ENCODE measurements at regions not wholly inside any gene's neighbourhood (a gene's known extent, or its start where the extent isn't known, plus 50 kb on each side); places are given as distances from the start of the nearest gene placed in this dataset.

- H3K27me3 Mint-ChIP-seq, result peaks cover 21% of the 10 kb centered on the region
- no peaks in the 10 kb centered on the region for H3K36me3 Mint-ChIP-seq
- H3K4me3 Mint-ChIP-seq, result no peak overlapping the region
- H3K4me1 Mint-ChIP-seq, result no peaks in the 10 kb centered on the region
- no peaks in the 10 kb centered on the region for H3K9me3 Mint-ChIP-seq
- no peak overlapping the region for H3K27ac Mint-ChIP-seq
- ATAC-seq, result no peak
Observed at GRCh38 chr2:236934656-236935055, 151.0 kb upstream of the COPS8 start.

- Mint-ChIP-seq H3K4me3 (no peak overlapping the region), H3K27ac (no peak overlapping the region), H3K9me3 (no peaks in the 10 kb centered on the region), H3K36me3 (no peaks in the 10 kb centered on the region), H3K4me1 (no peaks in the 10 kb centered on the region), H3K27me3 (peaks cover 21% of the 10 kb centered on the region)
- ATAC-seq, result no peak
Observed at GRCh38 chr2:236935083-236935482, 150.6 kb upstream of the COPS8 start.

GRCh38 chr2:236935631-236936445 lies 149.9 kb upstream of the COPS8 start:
- no peak overlapping the region for H3K27ac Mint-ChIP-seq
- ATAC-seq, result no peak

GRCh38 chr2:236936446-236936940 lies 149.2 kb upstream of the COPS8 start:
- Mint-ChIP-seq H3K27ac (no peak overlapping the region), H3K36me3 (no peaks in the 10 kb centered on the region), H3K4me3 (no peak overlapping the region), H3K27me3 (peaks cover 16% of the 10 kb centered on the region), H3K9me3 (no peaks in the 10 kb centered on the region), H3K4me1 (no peaks in the 10 kb centered on the region)
- ATAC-seq, result no peak

More at GRCh38 chr2:236935631-236936445, 149.9 kb upstream of the COPS8 start:
- H3K4me3 Mint-ChIP-seq, result no peak overlapping the region
- H3K36me3 Mint-ChIP-seq, result no peaks in the 10 kb centered on the region
- H3K9me3 Mint-ChIP-seq, result no peaks in the 10 kb centered on the region
- H3K4me1 Mint-ChIP-seq, result no peaks in the 10 kb centered on the region
- H3K27me3 Mint-ChIP-seq, result peaks cover 21% of the 10 kb centered on the region

GRCh38 chr2:236938126-236938525 lies 147.6 kb upstream of the COPS8 start:
- H3K4me3 Mint-ChIP-seq, result no peak overlapping the region
- no peaks in the 10 kb centered on the region for H3K9me3 Mint-ChIP-seq
- no peak for ATAC-seq
- no peak overlapping the region for H3K27ac Mint-ChIP-seq
- no peaks in the 10 kb centered on the region for H3K4me1 Mint-ChIP-seq
- no peaks in the 10 kb centered on the region for H3K36me3 Mint-ChIP-seq
- no peaks in the 10 kb centered on the region for H3K27me3 Mint-ChIP-seq

- ATAC-seq, result no peak
- H3K27me3 Mint-ChIP-seq, result peaks cover 11% of the 10 kb centered on the region
- no peak overlapping the region for H3K27ac Mint-ChIP-seq
- H3K36me3 Mint-ChIP-seq, result no peaks in the 10 kb centered on the region
- no peak overlapping the region for H3K4me3 Mint-ChIP-seq
- no peaks in the 10 kb centered on the region for H3K4me1 Mint-ChIP-seq
- no peaks in the 10 kb centered on the region for H3K9me3 Mint-ChIP-seq
Observed at GRCh38 chr2:236939271-236939670, 146.4 kb upstream of the COPS8 start.

GRCh38 chr2:236939721-236940231 lies 145.9 kb upstream of the COPS8 start:
- Mint-ChIP-seq H3K36me3 (no peaks in the 10 kb centered on the region), H3K27me3 (peaks cover 14% of the 10 kb centered on the region), H3K9me3 (no peaks in the 10 kb centered on the region), H3K4me3 (no peak overlapping the region), H3K27ac (no peak overlapping the region), H3K4me1 (no peaks in the 10 kb centered on the region)
- no peak for ATAC-seq

GRCh38 chr2:236940497-236940896 lies 145.2 kb upstream of the COPS8 start:
- no peaks in the 10 kb centered on the region for H3K4me1 Mint-ChIP-seq
- no peak overlapping the region for H3K27ac Mint-ChIP-seq
- no peaks in the 10 kb centered on the region for H3K9me3 Mint-ChIP-seq
- H3K27me3 Mint-ChIP-seq, result peaks cover 14% of the 10 kb centered on the region
- H3K36me3 Mint-ChIP-seq, result no peaks in the 10 kb centered on the region
- H3K4me3 Mint-ChIP-seq, result no peak overlapping the region
- no peak for ATAC-seq

GRCh38 chr2:236940916-236941520 lies 144.7 kb upstream of the COPS8 start:
- Mint-ChIP-seq H3K27me3 (peaks cover 15% of the 10 kb centered on the region), H3K4me3 (no peak overlapping the region), H3K27ac (no peak overlapping the region), H3K9me3 (no peaks in the 10 kb centered on the region), H3K36me3 (no peaks in the 10 kb centered on the region), H3K4me1 (no peaks in the 10 kb centered on the region)
- ATAC-seq, result no peak

GRCh38 chr2:236941551-236941950 lies 144.1 kb upstream of the COPS8 start:
- no peaks in the 10 kb centered on the region for H3K36me3 Mint-ChIP-seq
- H3K9me3 Mint-ChIP-seq, result no peaks in the 10 kb centered on the region
- peaks cover 21% of the 10 kb centered on the region for H3K27me3 Mint-ChIP-seq
- H3K4me1 Mint-ChIP-seq, result no peaks in the 10 kb centered on the region
- ATAC-seq, result no peak
- H3K27ac Mint-ChIP-seq, result no peak overlapping the region
- no peak overlapping the region for H3K4me3 Mint-ChIP-seq

GRCh38 chr2:236942554-236942953 lies 143.1 kb upstream of the COPS8 start:
- Mint-ChIP-seq H3K27me3 (peaks cover 22% of the 10 kb centered on the region), H3K4me3 (no peak overlapping the region), H3K9me3 (no peaks in the 10 kb centered on the region), H3K4me1 (no peaks in the 10 kb centered on the region), H3K27ac (no peak overlapping the region), H3K36me3 (no peaks in the 10 kb centered on the region)
- ATAC-seq, result no peak

GRCh38 chr2:236943068-236943467 lies 142.6 kb upstream of the COPS8 start:
- Mint-ChIP-seq H3K27me3 (peaks cover 22% of the 10 kb centered on the region), H3K27ac (no peak overlapping the region), H3K9me3 (no peaks in the 10 kb centered on the region), H3K36me3 (no peaks in the 10 kb centered on the region), H3K4me3 (no peak overlapping the region), H3K4me1 (no peaks in the 10 kb centered on the region)
- ATAC-seq, result no peak

- Mint-ChIP-seq H3K27me3 (peaks cover 22% of the 10 kb centered on the region), H3K27ac (no peak overlapping the region), H3K9me3 (no peaks in the 10 kb centered on the region), H3K36me3 (no peaks in the 10 kb centered on the region), H3K4me1 (no peaks in the 10 kb centered on the region), H3K4me3 (no peak overlapping the region)
- ATAC-seq, result peak; percentile 22
Observed at GRCh38 chr2:236943841-236944513, 141.7 kb upstream of the COPS8 start.

- Mint-ChIP-seq H3K9me3 (no peaks in the 10 kb centered on the region), H3K27me3 (peaks cover 22% of the 10 kb centered on the region), H3K4me1 (no peaks in the 10 kb centered on the region), H3K36me3 (no peaks in the 10 kb centered on the region), H3K4me3 (no peak overlapping the region), H3K27ac (no peak overlapping the region)
- ATAC-seq, result no peak
Observed at GRCh38 chr2:236944561-236944960, 141.1 kb upstream of the COPS8 start.

- no peaks in the 10 kb centered on the region for H3K36me3 Mint-ChIP-seq
- no peak overlapping the region for H3K4me3 Mint-ChIP-seq
- ATAC-seq, result no peak
- H3K9me3 Mint-ChIP-seq, result no peaks in the 10 kb centered on the region
- no peaks in the 10 kb centered on the region for H3K4me1 Mint-ChIP-seq
- H3K27ac Mint-ChIP-seq, result no peak overlapping the region
- peaks cover 22% of the 10 kb centered on the region for H3K27me3 Mint-ChIP-seq
Observed at GRCh38 chr2:236945431-236946016, 140.2 kb upstream of the COPS8 start.
